Stimulated activated CD8-positive, alpha-beta memory T cell treated with anti-CD3 and anti-CD28 coated beads, Interleukin-7, amount 100 ng/mL, for 4 hours (primary cell): ENCODE measurements at regions not wholly inside any gene's neighbourhood (a gene's known extent, or its start where the extent isn't known, plus 50 kb on each side); places are given as distances from the start of the nearest gene placed in this dataset.
"Not testable (repeated sequence)": the region's sequence is repeated elsewhere in the genome, so short reads cannot be mapped to it uniquely, and the experiment has no call there.

ENCODE experiments used
- DNase-seq, 2 donors: peaks; one replicate each; pipeline ENCODE4 v3.0.0-alpha.2; 2020; ENCODE audit warnings: low read depth in 2 of 2

- DNase-seq, result no peak
These were observed 234.6 kb upstream of the AFF2 start for GRCh38 chrX:148265829-148266228.

GRCh38 chrX:148268673-148269072 lies 231.7 kb upstream of the AFF2 start:
- no peak for DNase-seq

- DNase-seq, result no peak
These were observed 230.9 kb upstream of the AFF2 start for GRCh38 chrX:148269513-148269912.

DNA sequence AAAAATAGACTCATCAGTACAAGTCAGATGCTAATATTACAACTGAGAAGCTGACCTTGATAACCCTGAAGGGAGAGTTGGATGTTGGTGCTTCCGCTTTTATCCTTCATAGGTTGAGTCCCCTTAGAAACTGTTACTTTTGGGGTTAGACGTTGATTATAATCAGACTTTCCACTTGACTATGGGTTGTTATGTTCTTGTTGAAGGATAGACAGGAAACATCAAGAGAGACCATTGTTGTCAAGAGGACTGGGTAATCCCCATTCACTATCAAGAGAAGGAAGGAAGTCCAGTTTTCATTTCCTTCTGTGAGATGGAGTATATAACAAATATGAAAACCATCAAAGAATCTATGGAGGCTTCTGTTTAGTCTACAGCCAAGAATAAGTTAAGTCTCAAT lies 229.9 kb upstream of the AFF2 start:
- DNase-seq, result no peak

DNA sequence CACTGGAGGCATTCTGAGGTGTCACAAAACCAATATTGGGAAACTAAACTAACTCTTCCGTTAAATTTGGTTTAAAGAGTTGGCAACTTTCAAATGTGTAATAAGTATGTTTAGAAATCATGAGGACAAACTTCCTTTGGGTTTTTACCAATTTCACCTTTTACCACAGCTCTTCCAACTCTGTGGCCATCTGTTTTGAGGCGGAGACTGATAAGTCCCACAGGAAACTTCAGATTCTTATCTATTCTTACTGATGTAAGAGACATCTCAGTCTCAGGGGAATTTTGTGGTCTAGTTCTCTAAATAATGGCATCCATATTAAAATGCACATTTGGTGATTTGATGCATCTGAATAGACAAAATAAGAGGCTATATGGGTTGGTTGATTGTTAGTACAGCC lies 229.2 kb upstream of the AFF2 start:
- DNase-seq, result no peak

DNA sequence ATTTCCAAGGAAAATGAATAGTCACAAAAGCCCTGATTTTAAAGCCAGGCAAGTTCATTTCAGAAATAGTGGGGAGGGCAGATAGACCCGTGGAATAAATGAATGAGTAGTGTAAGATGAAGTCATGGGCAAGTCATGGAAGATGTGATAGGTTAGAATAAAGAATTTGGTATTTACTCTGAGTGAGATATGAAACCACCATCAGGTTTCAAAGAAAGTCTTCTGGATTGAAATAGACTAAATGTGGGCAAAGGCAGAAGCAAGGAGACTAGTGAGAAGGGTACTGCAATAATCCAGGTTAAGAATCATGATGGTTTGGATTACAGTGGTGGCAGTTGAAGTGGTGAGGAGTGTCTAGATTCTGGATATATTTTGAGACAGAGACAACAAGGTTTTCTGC lies 218.5 kb upstream of the AFF2 start:
- no peak for DNase-seq

GRCh38 chrX:148282504-148282903 lies 217.9 kb upstream of the AFF2 start:
- no peak for DNase-seq

DNA sequence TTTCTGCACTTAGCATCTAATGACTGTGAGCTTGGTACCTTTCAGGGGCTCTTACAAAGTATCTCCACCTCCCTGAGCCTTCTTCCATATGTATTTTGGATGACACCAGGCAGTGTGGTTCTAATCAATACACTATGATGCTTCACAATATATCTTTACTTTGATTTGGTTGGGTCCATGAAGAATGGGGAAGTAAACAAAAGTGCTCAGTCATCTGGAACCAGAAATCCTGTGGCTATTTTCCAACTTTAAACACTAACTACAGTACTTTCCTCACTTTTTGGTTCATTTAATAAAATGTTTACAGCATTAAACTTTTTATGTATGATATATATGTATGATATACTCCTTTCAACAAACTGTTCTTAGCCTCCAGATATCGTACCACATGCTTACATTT lies 216.4 kb upstream of the AFF2 start:
- DNase-seq, result no peak

DNA sequence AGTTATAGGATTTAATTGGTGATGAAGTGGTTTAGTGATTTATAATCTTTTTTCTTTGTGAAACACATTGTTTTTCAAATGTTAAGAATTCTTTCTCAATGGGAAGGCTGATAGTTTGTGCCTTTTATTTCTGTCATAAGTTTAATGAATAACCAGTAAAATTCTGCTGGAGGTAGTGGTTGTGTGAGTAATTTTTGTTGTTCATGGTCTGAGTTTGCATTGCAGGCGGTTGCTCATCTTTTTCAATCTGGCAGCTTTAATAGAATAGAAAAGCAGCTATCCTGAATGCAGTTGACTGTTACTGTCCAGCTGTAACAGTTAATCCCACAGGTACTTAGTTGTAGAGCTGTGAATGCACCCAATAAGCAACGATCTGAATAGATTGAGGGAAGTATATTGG lies 215.6 kb upstream of the AFF2 start:
- DNase-seq, result no peak

DNA sequence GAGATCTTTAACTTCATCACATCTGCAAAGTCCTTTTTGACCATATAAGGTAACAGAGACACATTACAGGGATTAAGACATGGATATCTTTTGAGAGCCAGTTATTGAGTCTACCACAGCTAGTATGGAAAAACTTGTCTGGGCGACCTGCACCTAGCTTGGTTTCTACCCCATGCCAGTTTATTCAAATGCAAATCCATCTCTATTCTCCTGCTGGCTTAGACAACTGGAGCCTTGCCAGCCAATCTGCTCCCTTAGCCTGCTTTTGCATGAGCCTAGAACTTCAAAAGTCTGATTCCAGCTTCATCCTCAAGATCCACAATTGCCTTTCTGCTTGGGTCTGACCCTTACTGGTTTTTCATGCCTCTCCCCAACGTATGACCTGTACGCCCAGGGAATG lies 212.0 kb upstream of the AFF2 start:
- DNase-seq, result no peak

- DNase-seq, result no peak
These were observed 210.4 kb upstream of the AFF2 start for GRCh38 chrX:148290041-148290440.

DNA sequence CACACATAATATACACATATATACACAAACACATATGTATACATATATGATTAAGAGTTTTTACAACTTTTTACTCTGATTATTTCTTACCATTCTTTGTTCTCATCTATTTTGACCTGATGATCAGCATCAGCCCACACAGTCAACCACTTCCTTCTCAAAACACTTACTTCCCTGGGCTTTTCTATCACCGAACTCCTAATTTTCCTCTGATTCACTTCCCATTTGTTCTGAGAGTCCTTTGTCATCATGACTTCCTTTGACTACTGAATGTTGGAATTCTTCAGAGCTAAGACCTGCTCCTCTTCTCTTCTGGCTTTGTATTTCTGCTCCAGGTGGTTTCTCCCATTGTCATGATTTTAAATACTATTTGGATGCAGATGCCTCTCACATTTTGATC lies 209.5 kb upstream of the AFF2 start:
- DNase-seq, result no peak

DNA sequence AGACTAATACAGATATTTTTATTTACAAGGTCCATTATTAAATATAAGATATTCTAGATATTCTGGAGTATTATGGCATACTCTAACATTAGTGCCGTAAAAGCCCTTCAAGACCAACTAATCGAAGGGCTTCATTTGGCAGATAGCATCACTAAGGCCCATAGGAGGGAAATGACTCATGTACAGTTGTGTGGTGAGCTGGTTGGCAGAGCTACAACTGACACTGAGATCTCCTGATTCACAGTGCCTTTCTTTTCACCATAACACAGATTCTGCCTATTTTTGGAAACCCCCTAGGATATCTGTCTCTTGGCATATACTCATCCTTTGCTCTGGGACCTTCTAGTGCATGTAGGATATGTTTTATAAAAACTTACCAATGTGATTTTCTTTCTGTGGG lies 201.7 kb upstream of the AFF2 start:
- DNase-seq, result no peak

GRCh38 chrX:148305214-148305613 lies 195.2 kb upstream of the AFF2 start:
- not testable (repeated sequence) for DNase-seq

DNA sequence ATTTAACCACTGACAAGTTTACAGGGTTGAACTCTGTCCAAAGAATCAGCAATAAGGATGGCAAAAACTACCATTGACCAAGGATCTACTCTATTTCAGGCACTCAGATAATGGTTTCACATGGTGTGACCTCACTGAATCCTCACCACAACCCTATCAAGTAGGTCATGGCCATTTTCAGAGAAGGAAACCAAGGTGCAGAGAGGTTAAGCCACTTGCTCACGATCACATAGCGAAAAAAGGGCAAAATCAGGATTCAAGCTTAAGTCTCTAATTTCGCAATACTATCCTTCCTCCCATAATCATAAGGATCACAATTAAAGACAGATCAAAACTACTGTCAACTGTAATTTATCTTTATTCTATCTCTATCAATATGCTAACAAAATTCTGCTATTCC lies 191.0 kb upstream of the AFF2 start:
- no peak for DNase-seq

- peak; percentile 7 to 26 for DNase-seq
These were observed 189.8 kb upstream of the AFF2 start for GRCh38 chrX:148310426-148311165.

DNA sequence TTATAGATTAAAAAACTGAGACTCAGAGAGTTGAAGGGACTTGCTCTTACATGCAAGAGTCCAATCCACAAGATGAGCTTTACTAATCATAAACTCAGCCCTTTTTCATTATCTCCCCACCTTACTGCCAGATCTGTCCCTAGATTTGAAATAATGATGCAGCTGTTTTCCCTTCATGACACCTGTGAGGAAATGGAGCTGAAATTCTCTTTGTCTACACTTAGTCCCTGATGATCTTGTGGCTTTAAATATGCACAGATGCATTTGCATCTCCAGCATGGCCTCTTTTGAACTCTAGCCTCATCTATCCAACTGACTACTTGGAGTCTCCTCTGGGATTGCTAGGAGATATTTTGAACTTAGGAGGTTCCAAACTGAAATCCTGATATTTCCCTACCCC lies 188.9 kb upstream of the AFF2 start:
- DNase-seq, result no peak

GRCh38 chrX:148314876-148315275 lies 185.5 kb upstream of the AFF2 start:
- DNase-seq, result no peak

- no peak for DNase-seq
These were observed 184.0 kb upstream of the AFF2 start for GRCh38 chrX:148316446-148316845.

GRCh38 chrX:148322906-148323305 lies 177.5 kb upstream of the AFF2 start:
- DNase-seq, result no peak

- no peak for DNase-seq
These were observed 166.4 kb upstream of the AFF2 start for GRCh38 chrX:148333989-148334388.

GRCh38 chrX:148337873-148338272 lies 162.5 kb upstream of the AFF2 start:
- no peak for DNase-seq

DNA sequence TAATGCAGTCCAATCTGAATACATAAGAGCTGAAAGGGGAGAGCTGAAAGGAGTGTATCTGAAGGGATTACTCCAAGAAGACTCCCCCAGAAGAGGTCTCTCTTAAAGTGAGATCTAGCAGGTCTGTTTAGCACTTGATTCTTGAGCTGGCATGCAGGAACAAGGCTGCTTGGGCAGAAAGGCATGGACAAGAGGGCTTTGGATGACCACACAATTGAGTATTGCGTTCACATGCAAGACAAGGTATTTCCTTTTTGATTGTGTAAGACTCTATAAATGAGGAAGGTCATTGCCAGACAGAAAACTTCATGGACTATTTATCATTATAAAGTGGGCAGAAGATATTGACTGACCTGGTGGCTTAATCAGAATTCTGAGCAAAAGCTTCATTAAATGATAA lies 145.5 kb upstream of the AFF2 start:
- DNase-seq, result no peak

DNA sequence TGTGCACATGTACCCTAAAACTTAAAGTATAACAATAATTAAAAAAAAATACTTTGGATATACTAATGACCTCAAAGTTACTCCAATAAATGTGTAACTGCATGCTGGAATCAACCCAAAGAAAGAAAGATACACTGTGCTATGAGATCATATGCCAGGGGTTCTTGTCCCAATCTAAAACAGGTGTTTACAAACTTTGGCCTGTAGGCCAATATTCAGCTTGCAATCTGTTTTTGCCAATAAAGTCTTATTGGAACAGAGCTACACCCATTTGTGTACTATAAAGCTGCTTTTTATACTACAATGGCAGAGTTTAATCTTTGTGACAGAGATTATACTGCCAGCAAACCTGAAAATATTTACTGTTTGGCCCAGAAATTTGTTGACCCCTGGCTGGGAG lies 138.8 kb upstream of the AFF2 start:
- DNase-seq, result no peak
